DOHH2 (cell line): ENCODE measurements at regions not wholly inside any gene's neighbourhood (a gene's known extent, or its start where the extent isn't known, plus 50 kb on each side); places are given as distances from the start of the nearest gene placed in this dataset.
"Not testable (repeated sequence)": the region's sequence is repeated elsewhere in the genome, so short reads cannot be mapped to it uniquely, and the experiment has no call there.

Experiments
- H3F3A ChIP-seq: fragments of 200-600 bp; sonication (generic), shearing (Covaris generic); 2 replicates; pipeline ENCODE4 v1.6.0; 2016; ENCODE audit warnings: antibody characterized with exemption, mild to moderate bottlenecking; ENCODE audit not compliant: control insufficient read depth, insufficient read depth
- H3K27ac ChIP-seq: fragments of 200-600 bp; sonication (generic); 2 replicates; pipeline ENCODE4 v1.5.1; 2014; ENCODE audit warnings: low read depth, mild to moderate bottlenecking, low read length, moderate library complexity
- H3K27me3 ChIP-seq: fragments of 200-600 bp; sonication (generic); 2 replicates; pipeline ENCODE4 v1.6.1; 2014; ENCODE audit warnings: mild to moderate bottlenecking, low read length, mixed read lengths; ENCODE audit not compliant: control insufficient read depth
- H3K36me3 ChIP-seq: fragments of 200-600 bp; sonication (generic); 2 replicates; pipeline ENCODE4 v1.6.1; 2014; ENCODE audit warnings: mild to moderate bottlenecking, low read length, moderate library complexity, mixed read lengths; ENCODE audit not compliant: control insufficient read depth
- H3K4me1 ChIP-seq: fragments of 200-600 bp; sonication (generic); 2 replicates; pipeline ENCODE4 v1.6.1; 2014; ENCODE audit warnings: mild to moderate bottlenecking, low read length, mixed read lengths; ENCODE audit not compliant: control insufficient read depth
- H3K4me2 ChIP-seq: fragments of 200-600 bp; sonication (generic); 2 replicates; pipeline ENCODE4 v1.6.0; 2014; ENCODE audit warnings: mild to moderate bottlenecking, low read length, moderate library complexity
- H3K4me3 ChIP-seq: fragments of 200-600 bp; sonication (generic); 2 replicates; pipeline ENCODE4 v1.5.1; 2014; ENCODE audit warnings: mild to moderate bottlenecking, low read length, mixed read lengths
- H3K79me2 ChIP-seq: fragments of 200-600 bp; sonication (generic); 2 replicates; pipeline ENCODE4 v1.6.1; 2014; ENCODE audit warnings: mild to moderate bottlenecking, low read length, mixed read lengths; ENCODE audit not compliant: control insufficient read depth
- H3K9me2 ChIP-seq: fragments of 200-600 bp; sonication (generic); replicated peaks from 2 replicates; pipeline ENCODE4 v1.6.1; 2014; ENCODE audit warnings: mild to moderate bottlenecking, low read length, mixed read lengths; ENCODE audit not compliant: control insufficient read depth
- H3K9me3 ChIP-seq: fragments of 200-600 bp; sonication (generic); 2 replicates; pipeline ENCODE4 v1.6.1; 2014; ENCODE audit warnings: antibody characterized with exemption, low read length, mixed read lengths; ENCODE audit not compliant: control insufficient read depth, insufficient read depth
- H4K20me1 ChIP-seq: fragments of 200-600 bp; sonication (generic); 2 replicates; pipeline ENCODE4 v1.6.0; 2014; ENCODE audit warnings: low read depth, mild to moderate bottlenecking, antibody characterized with exemption, low read length, moderate library complexity; ENCODE audit not compliant: control insufficient read depth, insufficient read depth
- CTCF ChIP-seq: fragments of 200-600 bp; sonication (generic); IDR thresholded peaks from one replicate; pipeline ENCODE4 v1.5.1; 2014; ENCODE audit warnings: antibody characterized with exemption, mild to moderate bottlenecking, low read depth, low read length; ENCODE audit not compliant: poor library complexity, severe bottlenecking
- EZH2phosphoT487 ChIP-seq: fragments of 200-600 bp; sonication (generic); IDR thresholded peaks from 2 replicates; pipeline ENCODE4 v1.6.1; 2017; ENCODE audit warnings: borderline replicate concordance, mild to moderate bottlenecking, antibody characterized with exemption, low read length, moderate library complexity, mixed read lengths

- no peaks in the 10 kb centered on the region for H3K36me3 ChIP-seq
- H3K4me1 ChIP-seq = no peaks in the 10 kb centered on the region
- H3F3A ChIP-seq = no peaks in the 10 kb centered on the region
- H4K20me1 ChIP-seq = no peaks in the 10 kb centered on the region
- H3K4me2 ChIP-seq = no peak overlapping the region
- H3K9me2 ChIP-seq = no peaks in the 10 kb centered on the region
- H3K27me3 ChIP-seq = no peaks in the 10 kb centered on the region
- H3K4me3 ChIP-seq = no peak overlapping the region
- no peaks in the 10 kb centered on the region for H3K9me3 ChIP-seq
- no peaks in the 10 kb centered on the region for H3K79me2 ChIP-seq
- TF ChIP-seq CTCF (no peak), EZH2phosphoT487 (no peak)
- no peak overlapping the region for H3K27ac ChIP-seq
Observed at GRCh38 chr17:14724770-14725169, 423.9 kb downstream of the HS3ST3B1 start.

GRCh38 chr17:14723349-14723748 is 422.5 kb downstream of the HS3ST3B1 start:
- H3K79me2 ChIP-seq, H3K9me3 ChIP-seq, H3K4me2 ChIP-seq, H3F3A ChIP-seq, H3K27me3 ChIP-seq, H3K4me1 ChIP-seq, H3K27ac ChIP-seq, H3K36me3 ChIP-seq, H3K9me2 ChIP-seq, H4K20me1 ChIP-seq, H3K4me3 ChIP-seq: not testable (repeated sequence)

DNA sequence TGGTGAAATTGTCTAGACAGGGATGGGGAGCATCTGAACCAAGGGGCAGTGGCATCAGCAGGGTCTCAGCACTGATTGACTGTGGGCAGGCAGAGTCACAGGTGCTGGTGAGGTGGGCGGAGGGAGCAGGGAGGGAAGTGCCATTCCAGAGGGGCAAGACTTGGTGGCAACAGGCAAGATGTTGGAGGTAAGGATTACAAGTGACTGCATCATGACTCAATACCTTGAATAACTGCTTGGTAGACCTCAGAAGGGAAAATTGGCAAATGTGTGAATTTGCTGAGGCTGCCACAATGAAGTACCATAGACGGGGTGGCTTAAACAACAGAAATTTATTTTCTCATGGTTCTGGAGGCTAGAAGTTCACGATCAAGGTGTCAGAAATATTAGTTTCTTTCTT is 419.1 kb downstream of the HS3ST3B1 start:
- no peaks in the 10 kb centered on the region for H3K9me3 ChIP-seq
- no peaks in the 10 kb centered on the region for H3K9me2 ChIP-seq
- H3K4me2 ChIP-seq = no peak overlapping the region
- H3F3A ChIP-seq = no peaks in the 10 kb centered on the region
- TF ChIP-seq EZH2phosphoT487 (no peak), CTCF (no peak)
- no peak overlapping the region for H3K27ac ChIP-seq
- H3K79me2 ChIP-seq = no peaks in the 10 kb centered on the region
- no peaks in the 10 kb centered on the region for H3K36me3 ChIP-seq
- no peak overlapping the region for H3K4me3 ChIP-seq
- H4K20me1 ChIP-seq = no peaks in the 10 kb centered on the region
- H3K27me3 ChIP-seq = no peaks in the 10 kb centered on the region
- H3K4me1 ChIP-seq = no peaks in the 10 kb centered on the region

DNA sequence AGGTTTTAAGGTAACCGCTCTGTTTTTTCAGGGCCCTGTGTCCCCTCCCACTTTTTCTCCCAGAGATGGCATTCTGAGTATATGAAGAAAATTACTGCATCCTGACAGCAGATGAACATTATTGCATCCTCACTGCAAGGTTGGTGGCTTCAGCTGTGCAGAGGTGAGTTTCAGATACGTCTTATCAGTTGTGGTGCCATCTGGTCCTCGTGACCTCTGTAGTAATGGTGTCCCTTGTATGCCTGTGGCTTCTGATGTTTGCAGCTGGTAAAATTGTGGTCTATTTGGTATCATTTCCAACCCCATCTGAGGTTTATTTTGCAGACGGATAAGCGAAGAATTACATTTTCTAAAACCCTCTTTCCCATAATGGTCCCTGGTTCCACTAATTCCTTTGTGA is 417.0 kb downstream of the HS3ST3B1 start:
- TF ChIP-seq CTCF = no peak
- no peak for TF ChIP-seq EZH2phosphoT487
- no peaks in the 10 kb centered on the region for H3K36me3 ChIP-seq
- H3K27ac ChIP-seq = no peak overlapping the region
- H3K79me2 ChIP-seq = no peaks in the 10 kb centered on the region
- H3F3A ChIP-seq = no peaks in the 10 kb centered on the region
- H3K27me3 ChIP-seq = no peaks in the 10 kb centered on the region
- H3K4me3 ChIP-seq = no peak overlapping the region
- no peak overlapping the region for H3K4me2 ChIP-seq
- H3K9me3 ChIP-seq = no peaks in the 10 kb centered on the region
- H3K9me2 ChIP-seq = no peaks in the 10 kb centered on the region
- no peaks in the 10 kb centered on the region for H3K4me1 ChIP-seq
- H4K20me1 ChIP-seq = no peaks in the 10 kb centered on the region
